ENCODE measurements at regions not wholly inside any gene's neighbourhood (a gene's known extent, or its start where the extent isn't known, plus 50 kb on each side); places are given as distances from the start of the nearest gene placed in this dataset.
A peak's percentile ranks its signal among the peaks of the same experiment; 100 is the strongest.
"Not testable (repeated sequence)": the region's sequence is repeated elsewhere in the genome, so short reads cannot be mapped to it uniquely, and the experiment has no call there.

- no peaks in the 10 kb centered on the region for H3K9me3 ChIP-seq
Observed at GRCh38 chr5:89313804-89314588, 431.0 kb upstream of the MEF2C start.

GRCh38 chr5:89313044-89313443, 430.1 kb upstream of the MEF2C start:
- H3K4me1 ChIP-seq (ENCODE audit: control insufficient read depth in 1 of 2, insufficient read depth in 1 of 2, low read depth in 1 of 2, low read length in 1 of 2), result peaks cover 0 to 11% of the 10 kb centered on the region in 2 experiments
- H3K9me3 ChIP-seq, result no peaks in the 10 kb centered on the region
- no peak overlapping the region for H3K27ac ChIP-seq
- no peak overlapping the region for H3K4me3 ChIP-seq (ENCODE audit: low read depth in 1 of 2, low read length in 1 of 2)
- no peaks in the 10 kb centered on the region for H3K36me3 ChIP-seq
- H3K27me3 ChIP-seq, result no peaks in the 10 kb centered on the region
- TF ChIP-seq CTCF (IDR thresholded peaks at IDR 0.05), result no peak

More at GRCh38 chr5:89313804-89314588, 431.0 kb upstream of the MEF2C start:
- Histone ChIP-seq H3K4me1 (ENCODE audit: control insufficient read depth in 1 of 2, insufficient read depth in 1 of 2, low read depth in 1 of 2, low read length in 1 of 2) (peaks cover 0 to 11% of the 10 kb centered on the region in 2 experiments), H3K27me3 (no peaks in the 10 kb centered on the region), H3K27ac (peak overlapping the region; percentile 56), H3K36me3 (no peaks in the 10 kb centered on the region), H3K4me3 (ENCODE audit: low read depth in 1 of 2, low read length in 1 of 2) (no peak overlapping the region)
- no peak for TF ChIP-seq CTCF (IDR thresholded peaks at IDR 0.05)

- TF ChIP-seq CTCF (IDR thresholded peaks at IDR 0.05), result no peak
Observed at GRCh38 chr5:89309268-89309667, 426.3 kb upstream of the MEF2C start.

GRCh38 chr5:89308606-89309040, 425.6 kb upstream of the MEF2C start:
- H3K4me1 ChIP-seq (ENCODE audit: control insufficient read depth in 1 of 2, insufficient read depth in 1 of 2, low read depth in 1 of 2, low read length in 1 of 2), result peaks cover 23 to 31% of the 10 kb centered on the region in 2 experiments
- no peaks in the 10 kb centered on the region for H3K9me3 ChIP-seq
- H3K27ac ChIP-seq, result no peak overlapping the region
- no peak for TF ChIP-seq CTCF (IDR thresholded peaks at IDR 0.05)
- no peaks in the 10 kb centered on the region for H3K36me3 ChIP-seq
- no peaks in the 10 kb centered on the region for H3K27me3 ChIP-seq
- no peak overlapping the region for H3K4me3 ChIP-seq (ENCODE audit: low read depth in 1 of 2, low read length in 1 of 2)

More at GRCh38 chr5:89309268-89309667, 426.3 kb upstream of the MEF2C start:
- H3K27ac ChIP-seq, result no peak overlapping the region
- H3K9me3 ChIP-seq, result no peaks in the 10 kb centered on the region
- no peaks in the 10 kb centered on the region for H3K36me3 ChIP-seq
- H3K27me3 ChIP-seq, result no peaks in the 10 kb centered on the region
- peaks cover 19 to 33% of the 10 kb centered on the region in 2 experiments for H3K4me1 ChIP-seq (ENCODE audit: control insufficient read depth in 1 of 2, insufficient read depth in 1 of 2, low read depth in 1 of 2, low read length in 1 of 2)
- no peak overlapping the region for H3K4me3 ChIP-seq (ENCODE audit: low read depth in 1 of 2, low read length in 1 of 2)

- Histone ChIP-seq H3K4me3 (ENCODE audit: low read depth in 1 of 2, low read length in 1 of 2) (no peak overlapping the region), H3K4me1 (ENCODE audit: control insufficient read depth in 1 of 2, insufficient read depth in 1 of 2, low read depth in 1 of 2, low read length in 1 of 2) (peaks cover 29 to 38% of the 10 kb centered on the region in 2 experiments), H3K36me3 (no peaks in the 10 kb centered on the region), H3K9me3 (no peaks in the 10 kb centered on the region), H3K27me3 (no peaks in the 10 kb centered on the region), H3K27ac (no peak overlapping the region)
- no peak for TF ChIP-seq CTCF (IDR thresholded peaks at IDR 0.05)
Observed at GRCh38 chr5:89307972-89308371, 425.0 kb upstream of the MEF2C start.

GRCh38 chr5:89307141-89307540, 424.2 kb upstream of the MEF2C start:
- not testable (repeated sequence) for H3K27me3 ChIP-seq; H3K27ac ChIP-seq; H3K36me3 ChIP-seq; H3K9me3 ChIP-seq; H3K4me3 ChIP-seq (ENCODE audit: low read depth in 1 of 2, low read length in 1 of 2)
- peaks cover 38 to 46% of the 10 kb centered on the region in 2 experiments for H3K4me1 ChIP-seq (ENCODE audit: control insufficient read depth in 1 of 2, insufficient read depth in 1 of 2, low read depth in 1 of 2, low read length in 1 of 2)

Data from neutrophil (primary cell).